ENCODE measurements at regions not wholly inside any gene's neighbourhood (a gene's known extent, or its start where the extent isn't known, plus 50 kb on each side); places are given as distances from the start of the nearest gene placed in this dataset.

- TF ChIP-seq CTCF (IDR thresholded peaks at IDR 0.05; ENCODE audit: low read depth, low read length, poor library complexity, severe bottlenecking) (no peak), EZH2phosphoT487 (IDR thresholded peaks at IDR 0.05; ENCODE audit: borderline replicate concordance, low read length) (no peak)
Observed at GRCh38 chr10:3228629-3228945, 56.0 kb upstream of the PITRM1 start.
